Tibial nerve (tissue), 4 donors: ENCODE measurements at regions not wholly inside any gene's neighbourhood (a gene's known extent, or its start where the extent isn't known, plus 50 kb on each side); places are given as distances from the start of the nearest gene placed in this dataset.

Experiments
- DNase-seq, 2 donors: peaks; one replicate each; pipeline ENCODE4 v3.0.0-alpha.2; 2019; ENCODE audit warnings: low spot score in 2 of 2
- H3K27ac ChIP-seq, 4 donors: fragments of 200-600 bp; sonication (generic) in 3 of 4; one replicate each; pipeline ENCODE4 v1.5.1; 2017 to 2019; ENCODE audit warnings: mild to moderate bottlenecking in 1 of 4
- H3K27me3 ChIP-seq, 2 donors: fragments of 200-600 bp; sonication (generic) in 1 of 2; one replicate each; pipeline versions ENCODE4 v1.5.1 to v1.6.0; 2017 to 2019
- H3K36me3 ChIP-seq, 3 donors: fragments of 200-600 bp; sonication (generic); one replicate each; pipeline ENCODE4 v1.5.1; 2018 to 2019
- H3K4me1 ChIP-seq, 4 donors: fragments of 200-600 bp; sonication (generic) in 3 of 4; one replicate each; pipeline ENCODE4 v1.5.1; 2017 to 2019
- H3K4me3 ChIP-seq, 4 donors: fragments of 200-600 bp; sonication (generic) in 3 of 4; one replicate each; pipeline ENCODE4 v1.5.1; 2017 to 2019; ENCODE audit warnings: mild to moderate bottlenecking in 1 of 4, moderate library complexity in 1 of 4
- H3K9me3 ChIP-seq, 4 donors: fragments of 200-600 bp; sonication (generic) in 3 of 4; one replicate each; pipeline ENCODE4 v1.5.1; 2017 to 2019
- CTCF ChIP-seq, 5 experiments: fragments of 200-600 bp in 3 of 5; fragments of 450-650 bp in 2 of 5; sonication (generic) in 3 of 5; IDR thresholded peaks; one replicate each; pipeline ENCODE4 v1.5.1; 2016 to 2019; ENCODE audit warnings: antibody characterized with exemption in 5 of 5, mild to moderate bottlenecking in 3 of 5, moderate library complexity in 2 of 5
- EP300 ChIP-seq, 2 donors: sonication (generic); formaldehyde crosslinking; IDR thresholded peaks; one replicate each; pipeline ENCODE4 v1.6.1; 2017; ENCODE audit warnings: antibody characterized with exemption in 2 of 2, mild to moderate bottlenecking in 1 of 2
- POLR2A ChIP-seq, 2 donors: fragments of 450-650 bp; IDR thresholded peaks; one replicate each; pipeline ENCODE4 v1.6.1; 2017; ENCODE audit warnings: antibody characterized with exemption in 2 of 2, mild to moderate bottlenecking in 2 of 2, moderate library complexity in 2 of 2
- WGBS, 2 donors: methylation state at CpG; one replicate each; pipeline ENCODE4 v1.1.5; 2018; 5-methylcytosine and 5-hydroxymethylcytosine counted together

- Histone ChIP-seq H3K9me3 (no peaks in the 10 kb centered on the region), H3K4me1 (peaks cover 0 to 24% (median 0%) of the 10 kb centered on the region in 4 donors), H3K27ac (no peak overlapping the region), H3K4me3 (no peak overlapping the region), H3K36me3 (no peaks in the 10 kb centered on the region), H3K27me3 (peaks cover 0 to 12% of the 10 kb centered on the region in 2 donors)
- DNase-seq, result no peak
- TF ChIP-seq POLR2A (IDR thresholded peaks at IDR 0.05) (no peak), EP300 (IDR thresholded peaks at IDR 0.05) (no peak), CTCF (IDR thresholded peaks at IDR 0.05) (no peak)
- 30 to 49% methylated on average over 12 to 13 of the region's 14 CpGs for WGBS, 2 donors
These were observed 183.9 kb downstream of the ERMARD start for GRCh38 chr6:169935348-169935718.

- Histone ChIP-seq H3K4me3 (no peak overlapping the region), H3K9me3 (no peaks in the 10 kb centered on the region), H3K27ac (no peak overlapping the region), H3K27me3 (peaks cover 0 to 12% of the 10 kb centered on the region in 2 donors), H3K4me1 (peaks cover 0 to 24% (median 0%) of the 10 kb centered on the region in 4 donors), H3K36me3 (no peaks in the 10 kb centered on the region)
- 75 to 84% methylated on average over 22 of the region's 22 CpGs for WGBS, 2 donors
- DNase-seq, result no peak
- TF ChIP-seq EP300 (IDR thresholded peaks at IDR 0.05) (no peak), CTCF (IDR thresholded peaks at IDR 0.05) (no peak), POLR2A (IDR thresholded peaks at IDR 0.05) (no peak)
These were observed 183.4 kb downstream of the ERMARD start for GRCh38 chr6:169934699-169935347.

GRCh38 chr6:169933839-169934698, 182.6 kb downstream of the ERMARD start:
- WGBS, 2 donors, result 78 to 87% methylated on average over 20 to 35 of the region's 37 CpGs
- Histone ChIP-seq H3K4me3 (no peak overlapping the region), H3K27me3 (peaks cover 0 to 12% of the 10 kb centered on the region in 2 donors), H3K9me3 (no peaks in the 10 kb centered on the region), H3K36me3 (no peaks in the 10 kb centered on the region), H3K27ac (no peak overlapping the region), H3K4me1 (peaks cover 0 to 24% (median 0%) of the 10 kb centered on the region in 4 donors)
- DNase-seq, result peak in 1 of 2 donors; percentile 14
- TF ChIP-seq POLR2A (IDR thresholded peaks at IDR 0.05) (no peak), EP300 (IDR thresholded peaks at IDR 0.05) (peak in 1 of 2 donors; percentile 71)

GRCh38 chr6:169933251-169933821, 181.9 kb downstream of the ERMARD start:
- H3K27ac ChIP-seq, result no peak overlapping the region
- no peak for DNase-seq

More at GRCh38 chr6:169933251-169933821, 181.9 kb downstream of the ERMARD start:
- Histone ChIP-seq H3K4me3 (no peak overlapping the region), H3K4me1 (peaks cover 0 to 24% (median 0%) of the 10 kb centered on the region in 4 donors), H3K9me3 (no peaks in the 10 kb centered on the region), H3K36me3 (no peaks in the 10 kb centered on the region), H3K27me3 (peaks cover 0 to 10% of the 10 kb centered on the region in 2 donors)
- no peak for TF ChIP-seq POLR2A (IDR thresholded peaks at IDR 0.05)
- TF ChIP-seq CTCF (IDR thresholded peaks at IDR 0.05), result no peak
- TF ChIP-seq EP300 (IDR thresholded peaks at IDR 0.05), result no peak
- 84 to 87% methylated on average over 16 to 17 of the region's 17 CpGs for WGBS, 2 donors
